HuH-7 (cell line): ENCODE measurements at regions not wholly inside any gene's neighbourhood (a gene's known extent, or its start where the extent isn't known, plus 50 kb on each side); places are given as distances from the start of the nearest gene placed in this dataset.

Source experiments
- DNase-seq: peaks from one replicate; pipeline ENCODE4 v3.0.0; 2011; ENCODE audit warnings: low spot score

GRCh38 chr7:51786284-51786683 is 469.7 kb upstream of the COBL start:
- DNase-seq = no peak

GRCh38 chr7:51785876-51786275 is 469.3 kb upstream of the COBL start:
- no peak for DNase-seq

- DNase-seq = no peak
Measured at GRCh38 chr7:51785171-51785570, 468.6 kb upstream of the COBL start.

GRCh38 chr7:51783241-51783640 is 466.6 kb upstream of the COBL start:
- DNase-seq = no peak

- no peak for DNase-seq
Measured at GRCh38 chr7:51778121-51778520, 461.5 kb upstream of the COBL start.

- DNase-seq = no peak
Measured at GRCh38 chr7:51774178-51774577, 457.6 kb upstream of the COBL start.

GRCh38 chr7:51772190-51772589 is 455.6 kb upstream of the COBL start:
- DNase-seq = no peak

- no peak for DNase-seq
Measured at GRCh38 chr7:51764976-51765375, 448.4 kb upstream of the COBL start.

- DNase-seq = no peak
Measured at GRCh38 chr7:51759985-51760384, 443.4 kb upstream of the COBL start.

GRCh38 chr7:51757960-51758359 is 441.4 kb upstream of the COBL start:
- DNase-seq = no peak

- DNase-seq = no peak
Measured at GRCh38 chr7:51732951-51733350, 416.3 kb upstream of the COBL start.

GRCh38 chr7:51732116-51732515 is 415.5 kb upstream of the COBL start:
- DNase-seq = no peak

GRCh38 chr7:51731075-51731474 is 414.5 kb upstream of the COBL start:
- no peak for DNase-seq

GRCh38 chr7:51727441-51727840 is 410.8 kb upstream of the COBL start:
- DNase-seq = no peak

- no peak for DNase-seq
Measured at GRCh38 chr7:51706851-51707250, 390.2 kb upstream of the COBL start.

- DNase-seq = no peak
Measured at GRCh38 chr7:51705701-51706100, 389.1 kb upstream of the COBL start.

GRCh38 chr7:51702673-51703072 is 386.1 kb upstream of the COBL start:
- no peak for DNase-seq

GRCh38 chr7:51701935-51702334 is 385.3 kb upstream of the COBL start:
- no peak for DNase-seq

GRCh38 chr7:51700593-51701215 is 384.1 kb upstream of the COBL start:
- no peak for DNase-seq

- no peak for DNase-seq
Measured at GRCh38 chr7:51693258-51693657, 376.6 kb upstream of the COBL start.

- no peak for DNase-seq
Measured at GRCh38 chr7:51689547-51689946, 372.9 kb upstream of the COBL start.

- no peak for DNase-seq
Measured at GRCh38 chr7:51685794-51686193, 369.2 kb upstream of the COBL start.

GRCh38 chr7:51680594-51681399 is 364.2 kb upstream of the COBL start:
- no peak for DNase-seq

GRCh38 chr7:51679358-51679757 is 362.7 kb upstream of the COBL start:
- no peak for DNase-seq
